ENCODE measurements at regions not wholly inside any gene's neighbourhood (a gene's known extent, or its start where the extent isn't known, plus 50 kb on each side); places are given as distances from the start of the nearest gene placed in this dataset.

DNA sequence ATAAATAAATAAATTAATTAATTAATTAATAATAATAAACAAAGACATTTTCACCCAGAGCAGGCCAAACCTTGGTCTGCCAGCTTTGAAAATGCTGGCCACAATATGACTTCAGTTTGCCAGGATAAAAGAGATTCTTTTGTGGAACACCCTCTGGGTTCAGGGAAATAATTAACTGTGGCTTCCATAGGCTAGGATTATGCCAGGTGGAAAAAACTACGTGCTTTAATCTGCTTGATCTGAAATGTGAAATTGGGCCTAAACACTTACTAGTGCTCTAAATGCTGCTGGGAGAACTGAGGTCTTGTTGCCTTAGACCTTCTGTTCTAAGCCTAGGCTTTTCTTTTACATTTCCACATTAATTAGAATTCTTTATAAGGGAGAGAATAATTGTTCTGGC, 650.0 kb downstream of the DIAPH3 start:
- H3K4me1 Mint-ChIP-seq = no peaks in the 10 kb centered on the region
- peaks cover 2% of the 10 kb centered on the region for H3K27me3 Mint-ChIP-seq
- DNase-seq (ENCODE audit: low spot score in 2 of 2) (no peak), ATAC-seq (ENCODE audit: low read depth) (no peak)
- no peak overlapping the region for H3K4me3 Mint-ChIP-seq
- peaks cover 1% of the 10 kb centered on the region for H3K9me3 Mint-ChIP-seq
- H3K36me3 Mint-ChIP-seq = no peaks in the 10 kb centered on the region
- no peak overlapping the region for H3K27ac Mint-ChIP-seq

DNA sequence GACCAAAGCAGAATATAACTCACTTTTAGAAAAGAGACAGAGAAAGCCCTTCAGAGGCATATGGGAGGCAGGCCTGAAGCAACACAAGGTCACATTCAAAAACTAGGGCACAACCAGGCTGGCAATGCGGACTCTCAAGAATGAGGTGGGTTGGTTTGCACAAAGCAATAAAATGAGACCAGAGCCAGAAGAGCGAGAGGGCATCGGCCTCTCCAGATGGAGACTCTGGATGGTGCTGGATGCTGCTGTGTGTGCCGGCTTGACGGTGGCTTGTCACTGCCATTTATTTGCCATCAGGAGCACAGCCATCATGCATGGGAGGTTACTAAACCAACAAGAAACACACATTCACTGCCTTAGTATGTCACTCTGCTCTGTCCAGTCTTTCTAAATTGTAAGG, 649.4 kb downstream of the DIAPH3 start:
- Mint-ChIP-seq H3K4me1 (no peaks in the 10 kb centered on the region), H3K27me3 (peaks cover 2% of the 10 kb centered on the region), H3K27ac (no peak overlapping the region), H3K36me3 (no peaks in the 10 kb centered on the region), H3K4me3 (no peak overlapping the region), H3K9me3 (peaks cover 1% of the 10 kb centered on the region)
- no peak for ATAC-seq (ENCODE audit: low read depth)
- no peak for DNase-seq (ENCODE audit: low spot score in 2 of 2)

GRCh38 chr13:59519819-59520218, 643.9 kb downstream of the DIAPH3 start:
- DNase-seq (ENCODE audit: low spot score in 2 of 2) = no peak
- Mint-ChIP-seq H3K27ac (no peak overlapping the region), H3K36me3 (no peaks in the 10 kb centered on the region), H3K9me3 (peaks cover 5% of the 10 kb centered on the region), H3K4me3 (no peak overlapping the region), H3K27me3 (no peaks in the 10 kb centered on the region), H3K4me1 (no peaks in the 10 kb centered on the region)
- ATAC-seq (ENCODE audit: low read depth) = no peak

GRCh38 chr13:59521549-59521948, 642.2 kb downstream of the DIAPH3 start:
- Mint-ChIP-seq H3K36me3 (no peaks in the 10 kb centered on the region), H3K4me1 (no peaks in the 10 kb centered on the region), H3K9me3 (peaks cover 7% of the 10 kb centered on the region), H3K27ac (no peak overlapping the region), H3K27me3 (no peaks in the 10 kb centered on the region), H3K4me3 (no peak overlapping the region)
- ATAC-seq (ENCODE audit: low read depth) (no peak), DNase-seq (ENCODE audit: low spot score in 2 of 2) (no peak)

DNA sequence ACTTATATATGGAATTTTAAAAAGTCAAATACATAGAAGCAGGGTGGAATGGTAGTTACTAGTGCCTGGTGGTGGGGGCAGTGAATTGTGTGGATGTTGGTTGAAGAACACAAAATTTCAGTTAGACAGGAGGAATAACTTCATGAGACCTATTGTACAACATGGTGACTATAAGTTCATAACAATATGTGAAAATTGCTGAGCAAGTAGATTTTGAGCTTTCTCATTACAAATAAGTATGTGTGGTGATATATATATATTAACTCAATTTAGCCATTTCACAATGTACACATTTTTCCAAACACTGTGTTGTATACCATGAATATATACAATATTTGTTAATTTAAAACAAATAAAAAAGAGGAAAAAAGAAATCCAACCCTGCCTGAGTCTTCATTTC, 641.1 kb downstream of the DIAPH3 start:
- no peak overlapping the region for H3K27ac Mint-ChIP-seq

GRCh38 chr13:59527500-59527899, 636.2 kb downstream of the DIAPH3 start:
- no peak overlapping the region for H3K27ac Mint-ChIP-seq
- peaks cover 6% of the 10 kb centered on the region for H3K9me3 Mint-ChIP-seq
- H3K27me3 Mint-ChIP-seq = no peaks in the 10 kb centered on the region
- no peak overlapping the region for H3K4me3 Mint-ChIP-seq
- H3K36me3 Mint-ChIP-seq = no peaks in the 10 kb centered on the region
- no peaks in the 10 kb centered on the region for H3K4me1 Mint-ChIP-seq
- no peak for DNase-seq (ENCODE audit: low spot score in 2 of 2)
- ATAC-seq (ENCODE audit: low read depth) = no peak

More for the DNA sequence above, 641.1 kb downstream of the DIAPH3 start:
- DNase-seq (ENCODE audit: low spot score in 2 of 2) (no peak), ATAC-seq (ENCODE audit: low read depth) (no peak)
- Mint-ChIP-seq H3K4me1 (no peaks in the 10 kb centered on the region), H3K9me3 (peaks cover 7% of the 10 kb centered on the region), H3K36me3 (no peaks in the 10 kb centered on the region), H3K4me3 (no peak overlapping the region), H3K27me3 (no peaks in the 10 kb centered on the region)

DNA sequence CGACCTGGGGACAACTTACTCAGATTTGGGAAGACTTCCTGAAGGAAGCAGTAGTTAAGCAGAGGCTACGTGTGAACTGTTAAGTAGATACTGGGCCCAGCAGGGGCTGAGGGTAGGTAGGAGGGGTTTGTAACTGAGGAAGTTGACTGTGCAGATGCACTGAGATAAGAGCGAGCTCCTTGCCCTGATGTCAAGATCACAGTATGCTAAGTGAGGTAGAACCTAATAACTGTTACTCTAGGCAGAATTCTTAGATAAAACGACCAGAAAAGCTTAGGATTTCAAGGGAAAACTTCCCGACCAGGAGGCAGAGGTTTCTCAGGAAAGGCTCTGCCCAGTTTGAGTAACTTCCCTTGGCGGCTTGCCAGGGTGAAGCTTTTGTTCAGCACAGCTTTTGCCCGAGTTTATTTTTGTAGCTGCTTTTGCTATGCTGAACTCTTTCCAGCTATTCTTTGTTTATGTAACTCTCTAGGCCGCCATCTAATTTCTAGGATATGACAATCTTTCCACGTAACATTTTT, 632.1 kb downstream of the DIAPH3 start:
- no peaks in the 10 kb centered on the region for H3K4me1 Mint-ChIP-seq
- H3K27ac Mint-ChIP-seq = no peak overlapping the region
- ATAC-seq (ENCODE audit: low read depth) (no peak), DNase-seq (ENCODE audit: low spot score in 2 of 2) (no peak)
- no peaks in the 10 kb centered on the region for H3K9me3 Mint-ChIP-seq
- H3K27me3 Mint-ChIP-seq = no peaks in the 10 kb centered on the region
- H3K4me3 Mint-ChIP-seq = no peak overlapping the region
- no peaks in the 10 kb centered on the region for H3K36me3 Mint-ChIP-seq

DNA sequence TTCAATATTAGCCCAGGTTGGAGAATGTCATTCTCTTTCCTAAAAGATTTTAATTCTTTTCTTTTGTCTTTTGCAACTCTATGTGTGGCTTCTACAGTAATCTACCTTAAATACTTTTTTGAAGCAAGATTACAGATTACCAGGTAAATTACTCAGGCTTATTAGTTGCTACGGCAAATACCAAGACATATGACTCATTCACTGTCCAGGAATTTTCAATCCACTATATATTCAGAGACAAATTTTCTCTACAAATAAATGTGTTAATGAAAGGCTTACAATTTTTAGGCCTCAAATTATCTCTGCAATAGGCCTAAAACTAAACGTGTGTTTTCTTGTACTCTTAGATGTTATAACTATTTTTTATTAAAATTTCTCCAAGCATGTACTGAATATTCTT, 631.3 kb downstream of the DIAPH3 start:
- Mint-ChIP-seq H3K4me1 (no peaks in the 10 kb centered on the region), H3K9me3 (no peaks in the 10 kb centered on the region), H3K27ac (no peak overlapping the region), H3K27me3 (peaks cover 1% of the 10 kb centered on the region), H3K36me3 (no peaks in the 10 kb centered on the region), H3K4me3 (no peak overlapping the region)
- no peak for ATAC-seq (ENCODE audit: low read depth)
- DNase-seq (ENCODE audit: low spot score in 2 of 2) = no peak

GRCh38 chr13:59533561-59534555, 629.9 kb downstream of the DIAPH3 start:
- Mint-ChIP-seq H3K27ac (no peak overlapping the region), H3K9me3 (no peaks in the 10 kb centered on the region), H3K4me1 (no peaks in the 10 kb centered on the region), H3K4me3 (no peak overlapping the region), H3K36me3 (no peaks in the 10 kb centered on the region), H3K27me3 (peaks cover 1% of the 10 kb centered on the region)
- ATAC-seq (ENCODE audit: low read depth) = no peak
- no peak for DNase-seq (ENCODE audit: low spot score in 2 of 2)

GRCh38 chr13:59534806-59535205, 628.9 kb downstream of the DIAPH3 start:
- Mint-ChIP-seq H3K4me1 (no peaks in the 10 kb centered on the region), H3K27me3 (peaks cover 1% of the 10 kb centered on the region), H3K9me3 (no peaks in the 10 kb centered on the region), H3K27ac (no peak overlapping the region), H3K4me3 (no peak overlapping the region), H3K36me3 (no peaks in the 10 kb centered on the region)
- ATAC-seq (ENCODE audit: low read depth) = no peak
- no peak for DNase-seq (ENCODE audit: low spot score in 2 of 2)

DNA sequence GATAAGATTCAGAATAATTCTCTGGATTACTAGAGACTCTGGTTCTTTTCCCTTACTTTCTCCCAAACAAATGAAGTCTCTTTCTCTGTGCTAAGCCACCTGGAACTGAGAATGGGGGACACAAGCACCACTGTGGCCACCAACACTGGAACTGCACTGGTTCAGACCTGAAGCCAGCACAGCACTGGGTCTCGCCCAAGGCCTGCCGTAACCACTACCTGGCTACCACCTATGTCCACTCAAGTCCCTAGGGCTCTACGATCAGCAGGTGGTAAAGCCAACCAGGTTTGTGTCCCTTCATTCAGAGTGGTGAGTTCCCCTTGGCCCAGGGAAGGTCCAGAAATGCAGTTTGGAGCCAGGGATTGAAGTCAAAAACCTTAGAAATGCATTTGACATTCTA, 626.2 kb downstream of the DIAPH3 start:
- DNase-seq (ENCODE audit: low spot score in 2 of 2) (no peak), ATAC-seq (ENCODE audit: low read depth) (no peak)
- Mint-ChIP-seq H3K36me3 (no peaks in the 10 kb centered on the region), H3K4me3 (no peak overlapping the region), H3K4me1 (no peaks in the 10 kb centered on the region), H3K27ac (no peak overlapping the region), H3K27me3 (peaks cover 1% of the 10 kb centered on the region), H3K9me3 (no peaks in the 10 kb centered on the region)

DNA sequence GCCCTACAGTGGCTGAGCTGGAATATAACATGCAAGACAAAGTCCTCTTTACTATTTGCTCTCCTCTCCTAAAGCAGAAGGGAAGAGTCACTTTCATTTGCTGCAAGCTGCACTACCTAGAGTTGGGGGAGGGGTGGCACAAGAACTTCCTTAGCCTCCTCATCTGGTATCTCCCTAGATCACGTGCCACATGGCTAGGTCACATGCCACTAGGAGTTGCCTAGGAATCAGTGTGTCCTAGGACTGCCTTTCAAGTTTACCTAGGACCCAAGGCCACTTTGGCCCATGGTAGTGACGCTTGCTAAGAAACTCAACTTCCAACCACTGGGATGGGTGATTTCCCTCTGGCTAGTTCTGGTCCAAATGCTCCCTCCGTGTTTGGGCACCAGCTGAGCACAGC, 625.2 kb downstream of the DIAPH3 start:
- Mint-ChIP-seq H3K4me3 (no peak overlapping the region), H3K4me1 (no peaks in the 10 kb centered on the region), H3K27ac (no peak overlapping the region), H3K36me3 (no peaks in the 10 kb centered on the region), H3K9me3 (peaks cover 1% of the 10 kb centered on the region), H3K27me3 (peaks cover 1% of the 10 kb centered on the region)
- DNase-seq (ENCODE audit: low spot score in 2 of 2) (no peak), ATAC-seq (ENCODE audit: low read depth) (no peak)

DNA sequence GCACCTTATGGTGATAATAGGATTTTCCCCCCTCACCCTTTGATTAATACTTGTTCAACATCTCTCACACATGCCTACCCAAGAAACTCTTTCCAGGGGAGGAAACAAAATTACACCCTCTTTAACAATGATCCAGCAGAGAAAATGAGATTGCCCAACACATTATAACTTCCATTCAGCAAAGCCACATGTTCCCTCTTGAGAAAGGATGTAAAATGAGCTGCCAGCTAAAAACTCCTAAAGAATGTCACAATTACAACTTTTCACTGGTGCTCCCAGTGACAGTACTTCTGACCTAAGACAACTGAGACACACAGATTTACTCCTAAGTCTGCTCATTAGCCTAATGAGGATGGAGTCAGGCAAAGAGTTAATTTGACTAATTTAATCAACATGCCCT, 621.4 kb downstream of the DIAPH3 start:
- Mint-ChIP-seq H3K4me3 (no peak overlapping the region), H3K27ac (no peak overlapping the region), H3K27me3 (no peaks in the 10 kb centered on the region), H3K9me3 (peaks cover 1% of the 10 kb centered on the region), H3K4me1 (no peaks in the 10 kb centered on the region), H3K36me3 (no peaks in the 10 kb centered on the region)
- ATAC-seq (ENCODE audit: low read depth) = no peak
- DNase-seq (ENCODE audit: low spot score in 2 of 2) = no peak

DNA sequence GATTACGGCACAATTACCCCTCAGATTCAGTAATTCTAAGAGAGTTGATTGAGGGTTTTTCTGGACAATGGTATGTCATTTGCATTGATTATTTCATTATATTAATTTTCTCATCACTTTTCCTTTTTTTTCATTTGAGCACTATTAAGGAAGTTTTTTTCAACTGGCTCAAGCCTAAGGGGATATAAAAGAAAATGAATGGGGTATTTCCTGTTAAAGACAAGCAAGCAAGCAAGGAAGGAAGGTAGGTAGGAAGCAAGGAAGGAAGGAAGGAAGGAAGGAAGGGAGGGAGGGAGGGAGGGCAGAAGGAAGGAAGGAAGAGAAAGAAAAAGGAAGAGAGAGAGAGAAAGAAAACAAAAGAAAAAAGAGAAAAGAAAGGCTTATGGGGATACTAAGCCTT, 620.3 kb downstream of the DIAPH3 start:
- H3K27ac Mint-ChIP-seq = no peak overlapping the region

GRCh38 chr13:59545007-59545406, 618.7 kb downstream of the DIAPH3 start:
- Mint-ChIP-seq H3K27ac (no peak overlapping the region), H3K4me3 (no peak overlapping the region), H3K36me3 (no peaks in the 10 kb centered on the region), H3K4me1 (no peaks in the 10 kb centered on the region), H3K27me3 (no peaks in the 10 kb centered on the region), H3K9me3 (peaks cover 5% of the 10 kb centered on the region)
- ATAC-seq (ENCODE audit: low read depth) = no peak
- DNase-seq (ENCODE audit: low spot score in 2 of 2) = no peak

More for the DNA sequence above, 620.3 kb downstream of the DIAPH3 start:
- no peak for DNase-seq (ENCODE audit: low spot score in 2 of 2)
- no peak overlapping the region for H3K4me3 Mint-ChIP-seq
- H3K4me1 Mint-ChIP-seq = no peaks in the 10 kb centered on the region
- peaks cover 1% of the 10 kb centered on the region for H3K9me3 Mint-ChIP-seq
- H3K27me3 Mint-ChIP-seq = no peaks in the 10 kb centered on the region
- no peaks in the 10 kb centered on the region for H3K36me3 Mint-ChIP-seq
- no peak for ATAC-seq (ENCODE audit: low read depth)

Data from memory B cell (primary cell).